ENCODE measurements at regions not wholly inside any gene's neighbourhood (a gene's known extent, or its start where the extent isn't known, plus 50 kb on each side); places are given as distances from the start of the nearest gene placed in this dataset.

GRCh38 chr1:105655032-105655431 is 1401.4 kb upstream of the PRMT6 start (continued):
- no peak for TF ChIP-seq ZNF660 (CRISPR knock-in tag; IDR thresholded peaks at IDR 0.05; ENCODE audit: borderline replicate concordance, low read depth)
- TF ChIP-seq STAG1 (CRISPR knock-in tag; IDR thresholded peaks at IDR 0.05) = no peak
- no peak for TF ChIP-seq ZNF557 (CRISPR knock-in tag; IDR thresholded peaks at IDR 0.05)
- TF ChIP-seq HDAC6 (IDR thresholded peaks at IDR 0.05; ENCODE audit: low read depth, low read length) = no peak
- TF ChIP-seq ATF5 (CRISPR knock-in tag; IDR thresholded peaks at IDR 0.05; ENCODE audit: low read depth) = no peak

GRCh38 chr1:105664495-105664894 is 1392.0 kb upstream of the PRMT6 start:
- H3K36me3 ChIP-seq (replicated peaks in 1 of 2; ENCODE audit: control insufficient read depth in 1 of 2, insufficient read depth in 2 of 2, low read length in 2 of 2) = no peaks in the 10 kb centered on the region
- no peak overlapping the region for H3K4me2 ChIP-seq (ENCODE audit: low read depth, low read length)
- ChIA-PET CTCF (ENCODE audit: low intra/inter-chr PET ratio, low total read pairs) (no interaction called here), POLR2A (no interaction called here)
- H3K9ac ChIP-seq (ENCODE audit: insufficient read depth, low read depth, low read length) = no peak overlapping the region
- DNase-seq (ENCODE audit: low spot score) (no peak), FAIRE-seq (no peak), ATAC-seq (no peak)
- 23% methylated on average over 4 of the region's 5 CpGs for WGBS (ENCODE audit: low lambda C conversion rate)
- H3K4me3 ChIP-seq (replicated peaks in 1 of 3; ENCODE audit: insufficient read depth in 1 of 3, low read depth in 2 of 3, low read length in 3 of 3) = no peak overlapping the region
- H3K27ac ChIP-seq (ENCODE audit: extremely low read length, insufficient read depth, low read length) = no peak overlapping the region
- no peak overlapping the region for H2AFZ ChIP-seq (ENCODE audit: low read length)
- no peaks in the 10 kb centered on the region for H3K9me3 ChIP-seq (ENCODE audit: low read length)
- H3K27me3 ChIP-seq (ENCODE audit: control insufficient read depth in 1 of 2, insufficient read depth in 2 of 2, low read length in 2 of 2) = no peaks in the 10 kb centered on the region
- in situ Hi-C loops (cut with HindIII; ENCODE audit: extremely low pct_ligation_motif_present, low pct_unique_long_range_greater_than_20kb) (no loop called here), intact Hi-C loops (cut with micrococcal nuclease; ENCODE audit: unreplicated experiment) (no loop called here)
- no TSS peak for BruUV-seq (replicated peaks)
- H3K4me1 ChIP-seq (ENCODE audit: insufficient read depth, low read length) = no peaks in the 10 kb centered on the region
- H3K79me2 ChIP-seq (ENCODE audit: insufficient read depth, low read length) = no peaks in the 10 kb centered on the region
- no peaks in the 10 kb centered on the region for H4K20me1 ChIP-seq (ENCODE audit: insufficient read depth, low read length)
- TF ChIP-seq ZBTB49 (CRISPR knock-in tag; IDR thresholded peaks at IDR 0.05; ENCODE audit: borderline replicate concordance) = no peak
- TF ChIP-seq BHLHE40 (IDR thresholded peaks at IDR 0.05; ENCODE audit: low read length) = no peak
- no peak for TF ChIP-seq ARNT2 (CRISPR knock-in tag; IDR thresholded peaks at IDR 0.05; ENCODE audit: low read depth)
- TF ChIP-seq SP4 (CRISPR knock-in tag; IDR thresholded peaks at IDR 0.05) = no peak
- no peak for TF ChIP-seq ZNF282 (IDR thresholded peaks at IDR 0.05; ENCODE audit: partially characterized antibody)
- no peak for TF ChIP-seq MBNL3 (CRISPR knock-in tag; conservative IDR thresholded peaks at IDR 0.05)
- TF ChIP-seq NR2F1 (CRISPR knock-in tag; IDR thresholded peaks at IDR 0.05) = no peak
- TF ChIP-seq KDM5A (IDR thresholded peaks at IDR 0.05; ENCODE audit: borderline replicate concordance, low read length) = no peak
- no peak for TF ChIP-seq CHCHD3 (CRISPR knock-in tag; IDR thresholded peaks at IDR 0.05)
- no peak for TF ChIP-seq ZIK1 (CRISPR knock-in tag; IDR thresholded peaks at IDR 0.05; ENCODE audit: borderline replicate concordance, low read depth)
- TF ChIP-seq HIVEP1 (CRISPR knock-in tag; IDR thresholded peaks at IDR 0.05) = no peak
- no peak for TF ChIP-seq STAT6 (CRISPR knock-in tag; IDR thresholded peaks at IDR 0.05; ENCODE audit: borderline replicate concordance)
- no peak for TF ChIP-seq EED (CRISPR knock-in tag; IDR thresholded peaks at IDR 0.05)
